ENCODE measurements at regions not wholly inside any gene's neighbourhood (a gene's known extent, or its start where the extent isn't known, plus 50 kb on each side); places are given as distances from the start of the nearest gene placed in this dataset.

DNA sequence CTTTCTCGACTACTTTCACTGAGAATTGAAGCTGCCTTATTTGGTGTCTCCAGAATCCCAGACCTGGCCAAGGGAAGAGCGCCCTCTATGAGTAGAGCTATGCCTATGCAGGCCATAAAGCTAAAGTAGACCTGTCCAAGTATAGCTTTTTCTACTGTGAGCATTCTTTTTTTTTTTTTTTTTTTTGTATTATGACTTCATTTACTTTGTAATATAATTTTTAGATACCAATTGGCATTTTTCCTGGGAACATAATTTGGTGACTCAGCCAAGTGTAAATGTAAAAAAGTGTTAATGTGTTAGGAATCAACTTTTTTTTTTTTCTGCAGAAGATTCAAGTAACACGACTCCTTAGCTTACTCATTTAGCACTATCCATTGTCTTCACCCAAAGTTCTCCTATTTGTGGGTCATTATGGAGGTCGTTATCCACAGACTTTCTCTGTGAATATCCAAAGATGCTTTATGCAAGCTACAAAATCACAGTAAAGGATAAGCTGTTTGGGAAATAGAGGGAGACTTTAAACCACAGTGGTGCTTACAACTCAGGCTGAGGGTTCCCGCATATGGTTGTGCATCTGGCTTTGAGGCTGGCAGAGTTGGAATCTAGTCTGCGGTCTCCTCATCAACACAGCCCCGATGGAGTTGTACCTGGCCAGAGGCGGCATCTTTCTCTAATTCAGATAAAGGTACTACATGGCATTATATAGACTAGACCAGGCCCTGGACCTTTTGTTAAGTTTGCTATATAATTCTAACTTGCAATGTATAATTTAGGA lies 1040.2 kb upstream of the SORCS1 start:
- Mint-ChIP-seq H3K4me1 (ENCODE audit: low read depth) (no peaks in the 10 kb centered on the region), H3K4me3 (no peak overlapping the region), H3K36me3 (no peaks in the 10 kb centered on the region), H3K27ac (no peak overlapping the region), H3K9me3 (ENCODE audit: low read depth) (no peaks in the 10 kb centered on the region), H3K27me3 (no peaks in the 10 kb centered on the region)

GRCh38 chr10:108203905-108204527 lies 1039.5 kb upstream of the SORCS1 start:
- no peak overlapping the region for H3K4me3 Mint-ChIP-seq
- H3K27me3 Mint-ChIP-seq: no peaks in the 10 kb centered on the region
- no peaks in the 10 kb centered on the region for H3K9me3 Mint-ChIP-seq (ENCODE audit: low read depth)
- no peaks in the 10 kb centered on the region for H3K4me1 Mint-ChIP-seq (ENCODE audit: low read depth)
- no peak overlapping the region for H3K27ac Mint-ChIP-seq
- H3K36me3 Mint-ChIP-seq: no peaks in the 10 kb centered on the region

DNA sequence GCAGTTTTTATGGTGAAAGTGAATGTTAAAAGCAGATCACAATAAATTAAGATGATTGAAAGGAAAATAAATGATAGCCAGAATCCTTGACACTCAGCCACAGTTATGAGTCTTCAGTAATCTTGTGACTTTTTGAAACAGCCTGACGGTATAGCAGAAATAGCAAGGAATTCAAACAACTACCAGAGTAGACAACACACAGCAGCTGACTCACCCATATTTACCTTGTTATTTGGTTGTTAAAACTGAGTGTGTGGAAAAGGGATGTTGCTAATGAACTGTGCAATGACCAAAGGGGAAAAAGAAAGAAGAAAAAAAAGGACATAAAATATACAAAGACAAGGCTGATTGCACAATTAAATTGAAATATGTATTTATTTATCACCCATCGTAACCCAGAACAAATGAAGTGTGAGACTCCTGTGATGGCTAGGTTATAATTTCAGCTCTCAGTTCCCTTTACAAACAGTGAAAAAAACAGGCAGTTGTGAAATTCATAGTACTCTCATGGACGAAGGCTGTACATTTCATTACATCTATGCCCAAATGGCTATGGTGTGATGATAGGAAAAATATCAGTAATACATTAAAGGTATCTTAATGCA lies 1023.0 kb upstream of the SORCS1 start:
- H3K36me3 Mint-ChIP-seq: no peaks in the 10 kb centered on the region
- H3K4me3 Mint-ChIP-seq: no peak overlapping the region
- no peaks in the 10 kb centered on the region for H3K4me1 Mint-ChIP-seq (ENCODE audit: low read depth)
- no peaks in the 10 kb centered on the region for H3K27me3 Mint-ChIP-seq
- peaks cover 25% of the 10 kb centered on the region for H3K9me3 Mint-ChIP-seq (ENCODE audit: low read depth)
- no peak overlapping the region for H3K27ac Mint-ChIP-seq

DNA sequence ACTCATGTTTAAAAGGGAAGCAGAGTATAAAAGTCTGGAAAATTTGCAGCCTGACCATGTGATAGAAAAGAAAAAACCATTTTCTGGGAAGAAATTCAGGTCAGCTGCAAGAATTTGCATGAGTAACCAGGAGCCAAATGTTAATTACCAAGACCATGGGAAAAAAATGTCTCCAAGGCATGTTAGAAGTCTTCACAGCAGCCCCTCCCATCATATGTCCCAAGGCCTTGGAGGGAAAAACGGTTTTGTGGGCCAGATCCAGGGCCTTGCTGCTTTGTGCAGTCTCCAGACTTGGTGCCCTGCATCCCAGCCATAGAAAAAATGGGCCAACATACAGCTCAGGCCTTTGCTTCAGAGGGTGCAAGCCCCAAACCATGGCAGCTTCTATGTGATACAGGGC lies 1019.6 kb upstream of the SORCS1 start:
- no peaks in the 10 kb centered on the region for H3K36me3 Mint-ChIP-seq
- H3K27ac Mint-ChIP-seq: no peak overlapping the region
- no peak overlapping the region for H3K4me3 Mint-ChIP-seq
- H3K27me3 Mint-ChIP-seq: no peaks in the 10 kb centered on the region
- peaks cover 14% of the 10 kb centered on the region for H3K9me3 Mint-ChIP-seq (ENCODE audit: low read depth)
- H3K4me1 Mint-ChIP-seq (ENCODE audit: low read depth): no peaks in the 10 kb centered on the region

DNA sequence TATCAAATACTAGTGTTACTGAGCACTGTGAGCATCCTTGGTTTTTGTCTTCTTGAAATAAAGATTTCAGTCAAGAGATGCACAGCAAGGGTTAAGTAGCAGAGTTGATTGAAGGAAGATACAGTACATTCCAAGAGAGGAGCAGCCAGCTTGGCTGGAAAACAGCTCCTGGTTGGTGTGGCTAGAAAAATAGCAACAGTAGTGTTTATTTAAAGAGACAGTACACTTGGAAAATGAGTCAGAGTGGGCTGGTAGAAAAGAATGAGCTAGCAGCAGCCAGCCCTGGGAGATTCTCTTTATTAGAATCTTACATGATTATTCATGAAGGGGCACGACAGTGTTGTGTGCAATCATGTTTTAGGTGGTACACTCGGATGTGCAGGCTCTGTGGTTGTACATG lies 1016.4 kb upstream of the SORCS1 start:
- no peaks in the 10 kb centered on the region for H3K36me3 Mint-ChIP-seq
- H3K4me1 Mint-ChIP-seq (ENCODE audit: low read depth): no peaks in the 10 kb centered on the region
- H3K4me3 Mint-ChIP-seq: no peak overlapping the region
- no peaks in the 10 kb centered on the region for H3K27me3 Mint-ChIP-seq
- peaks cover 5% of the 10 kb centered on the region for H3K9me3 Mint-ChIP-seq (ENCODE audit: low read depth)
- no peak overlapping the region for H3K27ac Mint-ChIP-seq

DNA sequence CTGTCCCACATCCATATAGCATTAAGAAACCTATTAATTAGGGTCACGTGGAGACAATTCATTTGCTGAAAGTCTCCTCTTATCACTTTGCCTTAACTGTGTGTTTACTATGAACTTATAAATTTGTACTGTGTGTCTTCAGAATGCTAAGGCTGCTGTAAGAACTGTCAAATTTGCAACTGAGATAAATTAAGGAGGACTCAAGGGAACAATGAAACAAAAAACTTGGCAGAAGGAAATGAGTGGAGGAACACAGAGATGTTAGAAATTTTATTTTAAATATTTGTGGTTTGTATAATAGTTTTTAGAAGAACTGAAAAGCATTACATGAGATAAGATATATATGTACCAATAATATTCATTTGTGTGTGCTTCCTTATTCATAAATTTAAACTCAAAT lies 1005.3 kb upstream of the SORCS1 start:
- H3K27ac Mint-ChIP-seq: no peak overlapping the region
- no peak overlapping the region for H3K4me3 Mint-ChIP-seq
- H3K4me1 Mint-ChIP-seq (ENCODE audit: low read depth): no peaks in the 10 kb centered on the region
- H3K27me3 Mint-ChIP-seq: no peaks in the 10 kb centered on the region
- H3K36me3 Mint-ChIP-seq: no peaks in the 10 kb centered on the region
- H3K9me3 Mint-ChIP-seq (ENCODE audit: low read depth): peaks cover 12% of the 10 kb centered on the region

GRCh38 chr10:108167766-108168165 lies 1003.3 kb upstream of the SORCS1 start:
- no peak overlapping the region for H3K27ac Mint-ChIP-seq
- no peaks in the 10 kb centered on the region for H3K27me3 Mint-ChIP-seq
- peaks cover 19% of the 10 kb centered on the region for H3K9me3 Mint-ChIP-seq (ENCODE audit: low read depth)
- no peaks in the 10 kb centered on the region for H3K4me1 Mint-ChIP-seq (ENCODE audit: low read depth)
- no peak overlapping the region for H3K4me3 Mint-ChIP-seq
- no peaks in the 10 kb centered on the region for H3K36me3 Mint-ChIP-seq

GRCh38 chr10:108166401-108166800 lies 1001.9 kb upstream of the SORCS1 start:
- Mint-ChIP-seq H3K27ac (no peak overlapping the region), H3K4me3 (no peak overlapping the region), H3K9me3 (ENCODE audit: low read depth) (peaks cover 16% of the 10 kb centered on the region), H3K4me1 (ENCODE audit: low read depth) (no peaks in the 10 kb centered on the region), H3K36me3 (no peaks in the 10 kb centered on the region), H3K27me3 (no peaks in the 10 kb centered on the region)

DNA sequence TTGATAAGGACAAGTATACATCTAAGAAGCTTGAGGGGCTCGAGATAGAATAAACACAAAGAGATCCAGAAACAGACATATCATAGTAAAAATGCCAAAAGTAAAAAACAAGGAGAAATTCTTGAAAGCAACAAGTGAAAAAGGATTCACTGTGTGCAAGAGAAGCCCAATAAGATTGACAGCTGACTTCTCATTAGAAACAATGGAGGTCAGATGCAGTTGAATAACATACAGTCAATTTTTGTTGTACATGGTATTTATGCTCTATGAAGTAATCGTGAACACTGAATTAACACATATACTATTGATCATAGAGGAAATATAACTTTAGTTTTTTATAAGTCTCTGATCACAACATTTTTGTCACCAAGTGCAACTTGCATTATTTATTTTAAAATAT lies 982.8 kb upstream of the SORCS1 start:
- Mint-ChIP-seq H3K36me3 (no peaks in the 10 kb centered on the region), H3K9me3 (ENCODE audit: low read depth) (peaks cover 26% of the 10 kb centered on the region), H3K4me1 (ENCODE audit: low read depth) (no peaks in the 10 kb centered on the region), H3K4me3 (no peak overlapping the region), H3K27me3 (no peaks in the 10 kb centered on the region), H3K27ac (no peak overlapping the region)

DNA sequence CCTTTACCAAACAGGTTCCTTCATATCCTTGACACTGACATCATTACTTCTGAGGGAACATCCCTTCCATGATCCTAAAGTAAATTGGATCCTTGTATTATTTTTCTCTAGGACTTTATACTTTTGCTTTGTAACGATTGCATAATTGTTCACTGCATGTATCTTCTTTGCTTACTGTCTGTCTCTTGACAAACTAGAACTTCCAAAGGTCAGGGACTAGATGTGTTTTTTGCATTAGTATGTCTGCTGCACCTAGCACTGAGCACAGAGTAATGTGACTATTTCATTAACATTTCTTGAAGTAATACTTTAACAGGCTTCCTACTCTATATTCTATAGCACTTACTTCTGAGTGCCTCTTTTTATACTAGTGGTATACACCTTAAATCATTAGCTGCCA lies 976.6 kb upstream of the SORCS1 start:
- Mint-ChIP-seq H3K36me3 (no peaks in the 10 kb centered on the region), H3K27me3 (no peaks in the 10 kb centered on the region), H3K27ac (no peak overlapping the region), H3K4me1 (ENCODE audit: low read depth) (no peaks in the 10 kb centered on the region), H3K4me3 (no peak overlapping the region), H3K9me3 (ENCODE audit: low read depth) (peaks cover 18% of the 10 kb centered on the region)

DNA sequence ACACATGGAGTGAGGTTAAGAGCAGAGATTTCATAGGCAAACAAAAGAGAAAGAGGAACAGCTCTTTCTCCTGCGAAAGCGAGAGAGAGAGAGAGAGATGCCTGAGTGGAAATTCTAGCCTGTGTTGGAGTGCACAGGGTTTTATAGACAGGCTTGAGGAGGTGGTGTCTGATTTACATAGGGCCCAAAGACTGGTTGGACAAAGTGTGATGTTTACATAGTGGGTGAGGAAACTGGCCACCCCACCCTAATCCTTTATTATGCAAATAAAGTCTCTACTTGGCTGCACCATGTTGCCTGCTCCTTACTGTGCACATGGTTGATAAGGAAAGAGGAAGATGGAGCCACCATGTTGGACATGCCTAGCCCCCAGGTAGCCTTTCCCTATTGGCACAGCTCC lies 967.8 kb upstream of the SORCS1 start:
- H3K27me3 Mint-ChIP-seq: no peaks in the 10 kb centered on the region
- no peak overlapping the region for H3K27ac Mint-ChIP-seq
- H3K36me3 Mint-ChIP-seq: no peaks in the 10 kb centered on the region
- H3K4me1 Mint-ChIP-seq (ENCODE audit: low read depth): no peaks in the 10 kb centered on the region
- H3K9me3 Mint-ChIP-seq (ENCODE audit: low read depth): peaks cover 8% of the 10 kb centered on the region
- H3K4me3 Mint-ChIP-seq: no peak overlapping the region

- Mint-ChIP-seq H3K27me3 (no peaks in the 10 kb centered on the region), H3K4me1 (ENCODE audit: low read depth) (no peaks in the 10 kb centered on the region), H3K9me3 (ENCODE audit: low read depth) (peaks cover 10% of the 10 kb centered on the region), H3K36me3 (no peaks in the 10 kb centered on the region), H3K4me3 (no peak overlapping the region), H3K27ac (no peak overlapping the region)
These were observed 966.1 kb upstream of the SORCS1 start for GRCh38 chr10:108130575-108130974.

DNA sequence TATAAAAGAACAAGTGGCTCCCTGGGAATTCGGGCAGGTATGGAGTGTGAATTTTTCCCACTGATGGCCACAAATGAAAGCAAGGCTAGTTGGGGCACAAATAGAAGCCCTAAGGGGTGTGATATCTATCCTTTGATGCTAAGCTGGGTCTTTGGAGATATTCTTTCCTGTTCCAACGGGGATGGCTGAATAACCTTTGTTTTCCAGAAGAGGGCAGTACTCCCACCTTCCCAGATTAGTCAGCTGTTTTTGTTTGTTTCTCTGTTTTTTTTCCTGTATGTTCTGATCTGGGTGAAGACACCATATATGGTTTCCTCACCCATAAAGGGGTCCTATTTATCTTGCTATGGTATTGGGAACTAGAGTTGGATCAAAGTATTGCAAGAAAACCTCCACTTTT lies 947.7 kb upstream of the SORCS1 start:
- Mint-ChIP-seq H3K4me1 (ENCODE audit: low read depth) (no peaks in the 10 kb centered on the region), H3K9me3 (ENCODE audit: low read depth) (peaks cover 13% of the 10 kb centered on the region), H3K27ac (no peak overlapping the region), H3K27me3 (no peaks in the 10 kb centered on the region), H3K4me3 (no peak overlapping the region), H3K36me3 (no peaks in the 10 kb centered on the region)

DNA sequence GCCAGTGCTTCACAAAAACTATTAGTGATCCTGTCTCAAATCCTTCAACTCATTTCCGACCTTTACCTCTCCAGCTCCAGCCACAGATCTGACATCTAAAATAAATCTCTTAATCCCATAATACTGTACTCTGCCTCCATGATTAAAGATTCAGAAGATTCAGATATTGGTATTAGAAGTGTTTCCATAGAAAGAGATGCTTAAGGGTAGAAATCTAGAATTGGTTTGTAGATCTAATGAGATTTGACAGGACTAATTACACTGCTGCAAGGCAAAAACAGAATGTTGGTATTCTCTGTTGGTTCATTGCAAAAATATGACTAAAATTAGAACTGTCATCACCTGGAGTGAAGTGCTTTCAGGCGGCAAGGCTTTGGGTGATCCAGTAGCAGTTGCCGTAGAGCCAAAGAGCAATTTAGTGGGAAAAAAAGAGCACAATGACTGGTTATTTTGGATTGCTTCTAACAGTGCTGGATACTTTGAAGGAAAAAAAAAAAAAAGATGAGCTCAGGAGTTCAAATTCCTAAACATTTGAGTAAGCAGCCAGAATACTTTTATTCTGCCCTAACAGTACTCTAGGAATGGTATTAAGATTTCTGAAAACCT lies 940.1 kb upstream of the SORCS1 start:
- no peak overlapping the region for H3K4me3 Mint-ChIP-seq
- H3K27ac Mint-ChIP-seq: no peak overlapping the region
- H3K27me3 Mint-ChIP-seq: no peaks in the 10 kb centered on the region
- no peaks in the 10 kb centered on the region for H3K4me1 Mint-ChIP-seq (ENCODE audit: low read depth)
- peaks cover 21% of the 10 kb centered on the region for H3K9me3 Mint-ChIP-seq (ENCODE audit: low read depth)
- H3K36me3 Mint-ChIP-seq: no peaks in the 10 kb centered on the region

DNA sequence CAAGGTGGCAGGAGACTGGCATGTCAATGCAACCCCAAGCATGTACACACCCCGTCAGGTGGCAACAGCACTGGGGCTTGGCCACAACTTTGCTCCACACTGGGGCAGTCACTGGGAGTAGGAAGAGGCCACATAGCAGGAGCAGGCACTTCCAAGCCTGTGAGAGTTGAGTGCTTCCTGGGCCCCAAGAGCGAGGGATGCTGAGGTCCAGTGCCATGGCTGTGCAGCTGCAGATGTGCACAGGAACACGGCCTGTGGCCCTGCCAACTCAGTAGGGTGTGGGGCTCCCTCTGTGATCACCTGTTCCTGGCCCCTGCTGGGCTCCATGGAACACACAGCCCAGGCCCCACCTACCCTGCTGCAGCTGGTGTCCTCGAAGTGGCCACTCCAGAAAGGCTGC lies 932.8 kb upstream of the SORCS1 start:
- Mint-ChIP-seq H3K27ac (no peak overlapping the region), H3K27me3 (no peaks in the 10 kb centered on the region), H3K4me1 (ENCODE audit: low read depth) (no peaks in the 10 kb centered on the region), H3K4me3 (no peak overlapping the region), H3K36me3 (no peaks in the 10 kb centered on the region), H3K9me3 (ENCODE audit: low read depth) (peaks cover 7% of the 10 kb centered on the region)
